ENCODE measurements at regions not wholly inside any gene's neighbourhood (a gene's known extent, or its start where the extent isn't known, plus 50 kb on each side); places are given as distances from the start of the nearest gene placed in this dataset.

- Histone ChIP-seq H3K4me1 (peaks cover 9 to 36% (median 22%) of the 10 kb centered on the region in 4 donors), H3K36me3 (no peaks in the 10 kb centered on the region), H3K27me3 (no peaks in the 10 kb centered on the region), H3K27ac (peak overlapping the region in 1 of 5 donors; percentile 15), H3K9me3 (no peaks in the 10 kb centered on the region), H3K4me3 (no peak overlapping the region)
- intact Hi-C loops (cut with DNase I; ENCODE audit: low total_unique reads) = no loop called here
- DNase-seq = no peak
- WGBS, 5 donors = 96 to 99% (median 97%) methylated on average over 8 of the region's 8 CpGs
- no peak for TF ChIP-seq POLR2AphosphoS5 (IDR thresholded peaks at IDR 0.05)
- no peak for TF ChIP-seq POLR2A (IDR thresholded peaks at IDR 0.05)
- no peak for TF ChIP-seq EP300 (IDR thresholded peaks at IDR 0.05)
- TF ChIP-seq CTCF (IDR thresholded peaks at IDR 0.05) = no peak
Measured at GRCh38 chr6:56739836-56740815, 97.4 kb upstream of the DST start.

- 90 to 96% (median 93%) methylated on average over 4 of the region's 4 CpGs for WGBS, 5 donors
- H3K4me1 ChIP-seq = peaks cover 14 to 35% (median 26%) of the 10 kb centered on the region in 4 donors
Measured at GRCh38 chr6:56736804-56737203, 94.1 kb upstream of the DST start.

GRCh38 chr6:56734335-56734734, 91.6 kb upstream of the DST start:
- H3K27me3 ChIP-seq = no peaks in the 10 kb centered on the region
- peaks cover 6 to 38% (median 35%) of the 10 kb centered on the region in 4 donors for H3K4me1 ChIP-seq
- 72 to 86% (median 77%) methylated on average over 2 of the region's 2 CpGs for WGBS, 5 donors
- intact Hi-C loops (cut with DNase I; ENCODE audit: low total_unique reads) = no loop called here
- TF ChIP-seq EP300 (IDR thresholded peaks at IDR 0.05) = no peak
- no peak for TF ChIP-seq POLR2A (IDR thresholded peaks at IDR 0.05)
- TF ChIP-seq CTCF (IDR thresholded peaks at IDR 0.05) = no peak
- TF ChIP-seq POLR2AphosphoS5 (IDR thresholded peaks at IDR 0.05) = no peak
- no peak overlapping the region for H3K4me3 ChIP-seq
- no peak for DNase-seq
- no peak overlapping the region for H3K27ac ChIP-seq
- no peaks in the 10 kb centered on the region for H3K36me3 ChIP-seq
- H3K9me3 ChIP-seq = no peaks in the 10 kb centered on the region

More at GRCh38 chr6:56736804-56737203, 94.1 kb upstream of the DST start:
- no peaks in the 10 kb centered on the region for H3K36me3 ChIP-seq
- DNase-seq = no peak
- H3K4me3 ChIP-seq = no peak overlapping the region
- no peaks in the 10 kb centered on the region for H3K27me3 ChIP-seq
- H3K27ac ChIP-seq = no peak overlapping the region
- no peaks in the 10 kb centered on the region for H3K9me3 ChIP-seq
- intact Hi-C loops (cut with DNase I; ENCODE audit: low total_unique reads) = no loop called here
- TF ChIP-seq POLR2AphosphoS5 (IDR thresholded peaks at IDR 0.05) (no peak), POLR2A (IDR thresholded peaks at IDR 0.05) (no peak), EP300 (IDR thresholded peaks at IDR 0.05) (no peak), CTCF (IDR thresholded peaks at IDR 0.05) (no peak)

GRCh38 chr6:56733211-56733697, 90.6 kb upstream of the DST start:
- Histone ChIP-seq H3K27ac (peak overlapping the region in 2 of 5 donors; percentile 44 to 59), H3K4me3 (no peak overlapping the region), H3K9me3 (no peaks in the 10 kb centered on the region), H3K4me1 (peaks cover 14 to 48% (median 40%) of the 10 kb centered on the region in 4 donors), H3K27me3 (no peaks in the 10 kb centered on the region), H3K36me3 (no peaks in the 10 kb centered on the region)
- TF ChIP-seq EP300 (IDR thresholded peaks at IDR 0.05) (no peak), CTCF (IDR thresholded peaks at IDR 0.05) (no peak), POLR2A (IDR thresholded peaks at IDR 0.05) (no peak), POLR2AphosphoS5 (IDR thresholded peaks at IDR 0.05) (no peak)
- intact Hi-C loops (cut with DNase I; ENCODE audit: low total_unique reads) = no loop called here
- no peak for DNase-seq
- WGBS, 5 donors = 87 to 97% (median 94%) methylated on average over 1 of the region's 1 CpG
